HEK293T (cell line): ENCODE measurements at regions not wholly inside any gene's neighbourhood (a gene's known extent, or its start where the extent isn't known, plus 50 kb on each side); places are given as distances from the start of the nearest gene placed in this dataset.
"Not testable (repeated sequence)": the region's sequence is repeated elsewhere in the genome, so short reads cannot be mapped to it uniquely, and the experiment has no call there.

Experiments used
- CTCF ChIA-PET: fragments of 350-600 bp; formaldehyde crosslinking; extraction: SDS; loops from one replicate; lab custom pipeline; 2021; ENCODE audit warnings: antibody characterized with exemption, inconsistent platforms; lab: Yijun Ruan, JAX
- POLR2A ChIA-PET: fragments of 350-600 bp; formaldehyde crosslinking; extraction: SDS; loops from one replicate; lab custom pipeline; 2020; ENCODE audit warnings: antibody characterized with exemption, inconsistent platforms; lab: Yijun Ruan, JAX
- DNase-seq: peaks from one replicate; pipeline ENCODE4 v3.0.0; 2012; ENCODE audit warnings: mixed read lengths; ENCODE audit errors: extremely low spot score
- ARNT ChIP-seq: fragments of 450-650 bp; IDR thresholded peaks from 2 replicates; pipeline ENCODE4 v1.6.1; 2017; ENCODE audit warnings: mild to moderate bottlenecking
- BHLHE40 ChIP-seq: fragments of 450-650 bp; IDR thresholded peaks from 2 replicates; pipeline ENCODE4 v1.6.1; 2016; ENCODE audit warnings: mild to moderate bottlenecking, moderate library complexity, borderline replicate concordance
- CTBP1 ChIP-seq: fragments of 450-650 bp; IDR thresholded peaks from 2 replicates; pipeline ENCODE4 v1.6.1; 2016; ENCODE audit warnings: borderline replicate concordance
- ELF4 ChIP-seq: fragments of 450-650 bp; IDR thresholded peaks from 2 replicates; pipeline ENCODE4 v1.6.1; 2017; ENCODE audit warnings: antibody characterized with exemption
- FOXA1 ChIP-seq: fragments of 450-650 bp; IDR thresholded peaks from 2 replicates; pipeline ENCODE4 v1.6.1; 2016; ENCODE audit warnings: mild to moderate bottlenecking
- FOXK2 ChIP-seq: fragments of 450-650 bp; IDR thresholded peaks from 2 replicates; pipeline ENCODE4 v1.6.1; 2016; ENCODE audit warnings: mild to moderate bottlenecking
- FOXM1 ChIP-seq: fragments of 450-650 bp; IDR thresholded peaks from 2 replicates; pipeline ENCODE4 v1.6.1; 2017; ENCODE audit warnings: mild to moderate bottlenecking, borderline replicate concordance
- HDGF ChIP-seq: fragments of 450-650 bp; IDR thresholded peaks from 2 replicates; pipeline ENCODE4 v1.6.1; 2017; ENCODE audit warnings: antibody characterized with exemption, borderline replicate concordance
- L3MBTL2 ChIP-seq: fragments of 450-650 bp; conservative IDR thresholded peaks from 2 replicates; pipeline ENCODE4 v1.6.1; 2016; ENCODE audit warnings: mild to moderate bottlenecking
- LEF1 ChIP-seq: fragments of 450-650 bp; IDR thresholded peaks from 2 replicates; pipeline ENCODE4 v1.6.1; 2017; ENCODE audit warnings: mild to moderate bottlenecking, borderline replicate concordance
- NFRKB ChIP-seq: fragments of 450-650 bp; IDR thresholded peaks from 2 replicates; pipeline ENCODE4 v1.6.1; 2016; ENCODE audit warnings: mild to moderate bottlenecking, moderate library complexity
- SP1 ChIP-seq: fragments of 450-650 bp; IDR thresholded peaks from 2 replicates; pipeline ENCODE4 v1.6.1; 2017
- SUZ12 ChIP-seq: fragments of 450-650 bp; IDR thresholded peaks from 2 replicates; pipeline ENCODE4 v1.6.1; 2016; ENCODE audit warnings: mild to moderate bottlenecking
- TARDBP ChIP-seq: fragments of 450-650 bp; IDR thresholded peaks from 2 replicates; pipeline ENCODE4 v1.6.1; 2016
- ZNF384 ChIP-seq: fragments of 450-650 bp; IDR thresholded peaks from 2 replicates; pipeline ENCODE4 v1.6.1; 2016
- TF ChIP-seq, protein P1 (sequence below): fragments of 450-650 bp; IDR thresholded peaks from 2 replicates; pipeline ENCODE4 v1.6.1; 2016

DNA sequence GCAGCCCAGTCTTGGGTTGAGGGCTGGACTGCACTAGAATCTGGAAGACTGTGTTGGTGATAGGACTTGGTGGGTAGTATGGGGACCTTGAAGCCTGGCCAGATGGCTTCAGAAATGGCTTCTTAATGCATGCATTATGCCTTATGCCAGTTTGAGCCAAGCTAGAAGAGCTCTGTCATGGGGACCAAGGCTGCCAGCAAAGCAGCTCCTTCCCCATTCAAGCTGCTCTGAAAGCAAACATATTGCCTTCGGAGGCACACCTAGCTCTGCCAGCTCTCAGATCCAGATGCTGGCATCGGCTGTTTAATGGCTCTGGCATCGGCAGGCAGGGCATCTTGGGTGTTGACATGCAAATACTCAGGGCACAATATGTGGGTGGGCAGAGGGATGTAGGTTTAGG, 59.0 kb upstream of the IGFBP5 start:
- ChIA-PET CTCF (no interaction called here), POLR2A (interaction anchor here (1.2 kb wide), 1 partner anchor 59 kb away, joined by 3 read pairs; the partner anchor contains the start of gene IGFBP5)
- TF ChIP-seq SP1 (no peak), FOXA1 (no peak), SUZ12 (no peak), CTBP1 (no peak), FOXK2 (no peak), HDGF (no peak), ELF4 (no peak), ARNT (no peak), LEF1 (no peak), ZNF384 (no peak), NFRKB (no peak), L3MBTL2 (no peak), TARDBP (no peak), FOXM1 (no peak), BHLHE40 (no peak)
- TF ChIP-seq, protein P1, sequence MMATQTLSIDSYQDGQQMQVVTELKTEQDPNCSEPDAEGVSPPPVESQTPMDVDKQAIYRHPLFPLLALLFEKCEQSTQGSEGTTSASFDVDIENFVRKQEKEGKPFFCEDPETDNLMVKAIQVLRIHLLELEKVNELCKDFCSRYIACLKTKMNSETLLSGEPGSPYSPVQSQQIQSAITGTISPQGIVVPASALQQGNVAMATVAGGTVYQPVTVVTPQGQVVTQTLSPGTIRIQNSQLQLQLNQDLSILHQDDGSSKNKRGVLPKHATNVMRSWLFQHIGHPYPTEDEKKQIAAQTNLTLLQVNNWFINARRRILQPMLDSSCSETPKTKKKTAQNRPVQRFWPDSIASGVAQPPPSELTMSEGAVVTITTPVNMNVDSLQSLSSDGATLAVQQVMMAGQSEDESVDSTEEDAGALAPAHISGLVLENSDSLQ, result no peak
- DNase-seq, result no peak

GRCh38 chr2:216752855-216753505, 57.6 kb upstream of the IGFBP5 start:
- CTCF ChIA-PET, result no interaction called here
- POLR2A ChIA-PET, result interaction anchor here (0.7 kb wide), 1 partner anchor 224 kb away, joined by 3 read pairs; no protein-coding TSS in a partner anchor
- TF ChIP-seq ZNF384, result no peak
- no peak for DNase-seq

DNA sequence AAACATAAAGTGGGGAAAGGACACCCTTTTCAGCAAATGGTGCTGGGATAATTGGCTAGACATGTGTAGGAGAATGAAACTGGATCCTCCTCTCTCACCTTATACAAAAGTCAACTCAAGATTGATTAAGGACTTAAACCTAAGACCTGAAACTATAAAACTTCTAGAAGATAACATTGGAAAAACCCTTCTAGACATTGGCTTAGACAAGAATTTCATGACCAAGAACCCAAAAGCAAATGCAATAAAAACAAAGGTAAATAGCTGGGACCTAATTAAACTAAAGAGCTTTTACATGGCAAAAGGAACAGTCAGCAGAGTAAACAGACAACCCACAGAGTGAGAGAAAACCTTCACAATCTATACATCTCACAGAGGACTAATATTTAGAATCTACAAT, 55.4 kb upstream of the IGFBP5 start:
- CTCF ChIA-PET, POLR2A ChIA-PET, DNase-seq: not testable (repeated sequence)
- TF ChIP-seq, protein P1, result peak; percentile 38; the same call in 1 of the 2 replicates
- TF ChIP-seq FOXA1 (0 out of 2 replicates have a peak, but pooled peaks have one; percentile 19), ARNT (0 out of 2 replicates have a peak, but pooled peaks have one; percentile 8), CTBP1 (0 out of 2 replicates have a peak, but pooled peaks have one; percentile 47)

- DNase-seq, POLR2A ChIA-PET, CTCF ChIA-PET: not testable (repeated sequence)
Observed at GRCh38 chr2:216746268-216746667, 50.9 kb upstream of the IGFBP5 start.

GRCh38 chr2:216745453-216745852, 50.1 kb upstream of the IGFBP5 start:
- TF ChIP-seq LEF1, result no peak
- TF ChIP-seq FOXK2, result no peak
- no peak for TF ChIP-seq HDGF
- no peak for TF ChIP-seq ARNT
- no peak for TF ChIP-seq SUZ12
- no peak for TF ChIP-seq L3MBTL2
- TF ChIP-seq FOXM1, result no peak
- no peak for TF ChIP-seq ZNF384
- TF ChIP-seq FOXA1, result no peak
- TF ChIP-seq SP1, result no peak
- no peak for TF ChIP-seq ELF4
- TF ChIP-seq CTBP1, result no peak
- TF ChIP-seq, protein P1, result no peak
- no peak for TF ChIP-seq NFRKB
- POLR2A ChIA-PET, result no interaction called here

More at GRCh38 chr2:216745453-216745852, 50.1 kb upstream of the IGFBP5 start:
- DNase-seq, result no peak
- CTCF ChIA-PET, result no interaction called here
